NB4 (cell line): ENCODE measurements at regions not wholly inside any gene's neighbourhood (a gene's known extent, or its start where the extent isn't known, plus 50 kb on each side); places are given as distances from the start of the nearest gene placed in this dataset.

Experiments
- MYC ChIP-seq: IDR thresholded peaks from 2 replicates; pipeline ENCODE4 v1.6.1; 2011; ENCODE audit warnings: low read depth, low read length
- POLR2A ChIP-seq: IDR thresholded peaks from 2 replicates; pipeline ENCODE4 v1.6.1; 2011; ENCODE audit warnings: mild to moderate bottlenecking; ENCODE audit not compliant: insufficient read length; ENCODE audit errors: extremely low read depth
- TF ChIP-seq, protein P1 (sequence below): IDR thresholded peaks from one replicate; pipeline ENCODE4 v1.5.1; 2012; ENCODE audit warnings: low read depth, low read length
- TF ChIP-seq, protein P2 (sequence below): IDR thresholded peaks from 2 replicates; pipeline ENCODE4 v1.6.1; 2011; ENCODE audit warnings: low read depth, low read length

DNA sequence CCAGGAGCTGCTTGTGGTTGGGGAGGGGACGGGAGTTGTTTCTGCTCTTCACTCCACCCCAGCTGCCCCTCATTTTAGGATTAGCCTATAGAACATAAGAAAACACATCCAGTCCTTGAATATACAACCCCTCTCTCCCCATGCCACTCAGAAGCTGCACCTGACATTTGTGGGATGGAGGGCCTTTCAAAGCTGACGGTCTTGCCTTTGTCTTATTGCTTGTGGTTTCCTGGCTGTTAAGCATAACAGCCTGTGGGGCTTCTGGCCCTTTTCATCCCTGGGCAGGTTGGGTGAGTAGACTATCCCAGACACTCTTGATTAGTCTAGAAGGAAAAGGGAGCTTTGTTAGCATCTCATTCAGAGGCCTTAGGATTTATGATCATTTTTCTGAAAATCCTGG is 407.6 kb upstream of the BOD1L1 start:
- TF ChIP-seq POLR2A (no peak), MYC (no peak)
- TF ChIP-seq, protein P1, sequence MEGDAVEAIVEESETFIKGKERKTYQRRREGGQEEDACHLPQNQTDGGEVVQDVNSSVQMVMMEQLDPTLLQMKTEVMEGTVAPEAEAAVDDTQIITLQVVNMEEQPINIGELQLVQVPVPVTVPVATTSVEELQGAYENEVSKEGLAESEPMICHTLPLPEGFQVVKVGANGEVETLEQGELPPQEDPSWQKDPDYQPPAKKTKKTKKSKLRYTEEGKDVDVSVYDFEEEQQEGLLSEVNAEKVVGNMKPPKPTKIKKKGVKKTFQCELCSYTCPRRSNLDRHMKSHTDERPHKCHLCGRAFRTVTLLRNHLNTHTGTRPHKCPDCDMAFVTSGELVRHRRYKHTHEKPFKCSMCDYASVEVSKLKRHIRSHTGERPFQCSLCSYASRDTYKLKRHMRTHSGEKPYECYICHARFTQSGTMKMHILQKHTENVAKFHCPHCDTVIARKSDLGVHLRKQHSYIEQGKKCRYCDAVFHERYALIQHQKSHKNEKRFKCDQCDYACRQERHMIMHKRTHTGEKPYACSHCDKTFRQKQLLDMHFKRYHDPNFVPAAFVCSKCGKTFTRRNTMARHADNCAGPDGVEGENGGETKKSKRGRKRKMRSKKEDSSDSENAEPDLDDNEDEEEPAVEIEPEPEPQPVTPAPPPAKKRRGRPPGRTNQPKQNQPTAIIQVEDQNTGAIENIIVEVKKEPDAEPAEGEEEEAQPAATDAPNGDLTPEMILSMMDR = no peak
- TF ChIP-seq, protein P2, sequence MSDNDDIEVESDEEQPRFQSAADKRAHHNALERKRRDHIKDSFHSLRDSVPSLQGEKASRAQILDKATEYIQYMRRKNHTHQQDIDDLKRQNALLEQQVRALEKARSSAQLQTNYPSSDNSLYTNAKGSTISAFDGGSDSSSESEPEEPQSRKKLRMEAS = no peak
